ENCODE measurements at regions not wholly inside any gene's neighbourhood (a gene's known extent, or its start where the extent isn't known, plus 50 kb on each side); places are given as distances from the start of the nearest gene placed in this dataset.

GRCh38 chr18:32553174-32553573 is 82.5 kb upstream of the GAREM1 start:
- no peak overlapping the region for H3K4me3 ChIP-seq (replicated peaks in 1 of 2; ENCODE audit: low read depth in 1 of 2, low read length in 2 of 2)
- BruUV-seq (replicated peaks) = no TSS peak
- H3K9ac ChIP-seq (ENCODE audit: low read length) = no peak overlapping the region
- no peak overlapping the region for H3K27ac ChIP-seq (ENCODE audit: low read depth, low read length)
- H3K79me2 ChIP-seq (ENCODE audit: insufficient read depth, low read length) = no peaks in the 10 kb centered on the region
- no peaks in the 10 kb centered on the region for H3K36me3 ChIP-seq (ENCODE audit: control insufficient read depth in 1 of 2, insufficient read depth in 2 of 2, low read length in 2 of 2)
- no peak overlapping the region for H3K4me2 ChIP-seq (ENCODE audit: low read length)
- intact Hi-C loops (cut with micrococcal nuclease) = loop anchor here (2.0 to 10.0 kb wide), 3 partner anchors 82 to 1588 kb away; partner anchors contain the start of gene GAREM1
- ChIA-PET POLR2A (no interaction called here), RAD21 (ENCODE audit: low non-redundant PET in 1 of 2, low total read pairs in 2 of 2, uncharacterized antibody in 2 of 2, unreplicated experiment in 2 of 2) (interaction anchor here in 1 of 2 experiments (1.3 to 2.1 kb wide), 2 partner anchors 82 to 395 kb away, joined by 5 to 13 read pairs; partner anchors contain the start of gene GAREM1), CTCF (interaction anchor here (1.3 to 7.0 kb wide), 6 partner anchors 15 to 396 kb away, joined by 3 to 87 read pairs (median 13); partner anchors contain the start of gene GAREM1)
- no peaks in the 10 kb centered on the region for H3K9me2 ChIP-seq (ENCODE audit: insufficient read depth)
- H3K27me3 ChIP-seq (ENCODE audit: insufficient read depth, low read length) = no peaks in the 10 kb centered on the region
- DNase-seq (ENCODE audit: low read depth, low spot score) (no peak), ATAC-seq (no peak)
- TF ChIP-seq ZNF274 (IDR thresholded peaks at IDR 0.05; ENCODE audit: low read depth, low read length) (no peak), EGR1 (IDR thresholded peaks at IDR 0.05; ENCODE audit: low read depth) (no peak), YY1 (IDR thresholded peaks at IDR 0.05; ENCODE audit: extremely low read depth, insufficient replicate concordance, low read depth, low read length) (no peak), POLR2AphosphoS5 (IDR thresholded peaks at IDR 0.05; ENCODE audit: low read depth, low read length) (no peak), ZBTB33 (IDR thresholded peaks at IDR 0.05; ENCODE audit: extremely low read depth, insufficient replicate concordance, low read length) (no peak)
- H3K4me1 ChIP-seq (ENCODE audit: control insufficient read depth in 1 of 2, insufficient read depth in 2 of 2, low read length in 2 of 2) = peaks cover 0 to 5% of the 10 kb centered on the region in 2 experiments; a peak in 1 of 4 replicates
- no peak overlapping the region for H2AFZ ChIP-seq (ENCODE audit: low read depth, low read length, poor library complexity, severe bottlenecking)
- H4K20me1 ChIP-seq (ENCODE audit: insufficient read depth) = no peaks in the 10 kb centered on the region
- H3K9me3 ChIP-seq (ENCODE audit: control insufficient read depth in 1 of 2, insufficient read depth in 1 of 2, low read depth in 1 of 2, low read length in 2 of 2) = no peaks in the 10 kb centered on the region
